ENCODE measurements at regions not wholly inside any gene's neighbourhood (a gene's known extent, or its start where the extent isn't known, plus 50 kb on each side); places are given as distances from the start of the nearest gene placed in this dataset.

DNA sequence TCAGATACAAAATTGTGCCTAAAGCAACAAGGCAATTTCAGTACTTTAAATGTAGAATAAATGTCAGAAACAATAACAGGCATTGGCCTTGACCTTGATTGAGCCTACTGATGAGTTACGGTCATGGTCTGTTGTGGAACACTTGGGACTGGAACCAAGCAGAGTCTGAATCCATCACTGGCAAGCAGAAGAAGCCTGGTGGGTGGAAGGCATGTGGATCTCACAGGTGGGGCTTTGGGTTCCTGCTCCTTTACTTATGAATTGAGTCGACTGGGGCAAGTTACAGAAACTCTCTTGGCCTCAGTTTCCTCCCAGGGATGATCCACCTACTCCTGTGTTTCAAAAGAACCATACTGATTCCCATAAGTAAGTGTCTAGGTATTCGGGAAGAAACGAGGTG lies 102.3 kb downstream of the KCNF1 start:
- Histone ChIP-seq H2AFZ (ENCODE audit: insufficient read depth, low read depth, low read length, poor library complexity, severe bottlenecking) (no peak overlapping the region), H4K20me1 (ENCODE audit: insufficient read depth, low read length) (no peaks in the 10 kb centered on the region), H3K4me1 (ENCODE audit: control insufficient read depth in 1 of 2, insufficient read depth in 2 of 2, low read length in 2 of 2) (no peaks in the 10 kb centered on the region), H3K4me3 (replicated peaks in 1 of 3; ENCODE audit: low read depth in 2 of 3, low read length in 3 of 3) (no peak overlapping the region), H3K9me3 (replicated peaks in 1 of 2; ENCODE audit: control insufficient read depth in 1 of 2, insufficient read depth in 1 of 2, low read length in 2 of 2) (peaks cover 39 to 58% of the 10 kb centered on the region in 2 donors), H3K4me2 (replicated peaks; ENCODE audit: extremely low read depth, low read length, poor library complexity, severe bottlenecking) (no peak overlapping the region), H3K36me3 (replicated peaks in 1 of 2; ENCODE audit: control insufficient read depth in 1 of 2, insufficient read depth in 2 of 2, low read length in 2 of 2) (no peaks in the 10 kb centered on the region), H3K79me2 (ENCODE audit: insufficient read depth, low read length) (no peaks in the 10 kb centered on the region), H3K27me3 (ENCODE audit: control insufficient read depth in 2 of 2, insufficient read depth in 2 of 2, low read length in 2 of 2) (no peaks in the 10 kb centered on the region), H3K27ac (ENCODE audit: low read depth in 1 of 2, low read length in 2 of 2) (no peak overlapping the region), H3K9ac (ENCODE audit: insufficient read depth, low read length, poor library complexity, severe bottlenecking) (no peak overlapping the region)
- intact Hi-C loops (cut with micrococcal nuclease) = no loop called here
- H3K36me3 Mint-ChIP-seq = no peaks in the 10 kb centered on the region
- H3K27ac Mint-ChIP-seq = no peak overlapping the region
- no CpG with 5 or more reads among the region's 4 CpGs for WGBS (ENCODE audit: insufficient coverage)
- no peak for DNase-seq
- H3K27me3 Mint-ChIP-seq (ENCODE audit: low read depth in 3 of 3) = peaks cover 2 to 10% (median 2%) of the 10 kb centered on the region in 3 donors
- H3K4me1 Mint-ChIP-seq = peaks cover 5% of the 10 kb centered on the region
- TF ChIP-seq, protein P1, sequence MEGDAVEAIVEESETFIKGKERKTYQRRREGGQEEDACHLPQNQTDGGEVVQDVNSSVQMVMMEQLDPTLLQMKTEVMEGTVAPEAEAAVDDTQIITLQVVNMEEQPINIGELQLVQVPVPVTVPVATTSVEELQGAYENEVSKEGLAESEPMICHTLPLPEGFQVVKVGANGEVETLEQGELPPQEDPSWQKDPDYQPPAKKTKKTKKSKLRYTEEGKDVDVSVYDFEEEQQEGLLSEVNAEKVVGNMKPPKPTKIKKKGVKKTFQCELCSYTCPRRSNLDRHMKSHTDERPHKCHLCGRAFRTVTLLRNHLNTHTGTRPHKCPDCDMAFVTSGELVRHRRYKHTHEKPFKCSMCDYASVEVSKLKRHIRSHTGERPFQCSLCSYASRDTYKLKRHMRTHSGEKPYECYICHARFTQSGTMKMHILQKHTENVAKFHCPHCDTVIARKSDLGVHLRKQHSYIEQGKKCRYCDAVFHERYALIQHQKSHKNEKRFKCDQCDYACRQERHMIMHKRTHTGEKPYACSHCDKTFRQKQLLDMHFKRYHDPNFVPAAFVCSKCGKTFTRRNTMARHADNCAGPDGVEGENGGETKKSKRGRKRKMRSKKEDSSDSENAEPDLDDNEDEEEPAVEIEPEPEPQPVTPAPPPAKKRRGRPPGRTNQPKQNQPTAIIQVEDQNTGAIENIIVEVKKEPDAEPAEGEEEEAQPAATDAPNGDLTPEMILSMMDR (IDR thresholded peaks at IDR 0.05) = no peak
- H3K9me3 Mint-ChIP-seq = peaks cover 15 to 56% (median 45%) of the 10 kb centered on the region in 7 donors
- H3K4me3 Mint-ChIP-seq = no peak overlapping the region

DNA sequence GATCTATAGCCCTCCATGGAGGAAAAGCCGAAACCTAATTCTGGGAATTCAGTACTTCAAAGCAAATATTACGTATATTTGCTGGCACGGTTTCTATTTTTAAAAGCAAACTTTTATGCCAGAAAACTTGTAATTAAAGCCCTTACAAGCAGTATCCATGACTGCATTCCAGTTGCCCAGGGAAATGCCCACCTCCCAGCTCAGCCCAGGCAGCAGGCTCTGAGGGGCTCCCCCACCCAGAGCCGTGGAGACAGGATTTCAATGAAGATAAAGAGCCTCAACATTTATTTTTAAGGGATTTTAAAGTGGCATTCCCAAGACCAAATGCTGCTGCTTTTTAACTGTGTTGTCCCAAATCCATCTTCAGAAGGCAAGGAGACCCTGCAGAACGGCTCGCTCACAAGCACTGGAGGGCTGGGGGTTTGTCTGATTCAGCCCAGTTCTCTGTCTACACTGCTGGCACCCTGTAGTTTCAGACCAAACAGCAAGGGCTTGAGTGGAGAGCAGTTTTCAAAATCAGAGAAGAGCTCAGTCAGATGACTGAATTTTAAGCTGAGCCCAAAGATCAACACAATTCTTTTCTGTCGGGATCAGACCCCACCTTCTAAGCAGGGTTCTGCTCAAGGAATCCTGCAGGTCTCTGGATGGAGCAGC lies 105.1 kb downstream of the KCNF1 start:
- Mint-ChIP-seq H3K9me3 (peaks cover 15 to 44% (median 31%) of the 10 kb centered on the region in 7 donors), H3K27ac (no peak overlapping the region), H3K4me3 (no peak overlapping the region), H3K27me3 (ENCODE audit: low read depth in 3 of 3) (peaks cover 4 to 14% (median 10%) of the 10 kb centered on the region in 3 donors), H3K36me3 (no peaks in the 10 kb centered on the region), H3K4me1 (peaks cover 5% of the 10 kb centered on the region)
- TF ChIP-seq, protein P1 (IDR thresholded peaks at IDR 0.05) = no peak
- intact Hi-C loops (cut with micrococcal nuclease) = no loop called here
- Histone ChIP-seq H2AFZ (ENCODE audit: insufficient read depth, low read depth, low read length, poor library complexity, severe bottlenecking) (no peak overlapping the region), H3K27me3 (ENCODE audit: control insufficient read depth in 2 of 2, insufficient read depth in 2 of 2, low read length in 2 of 2) (no peaks in the 10 kb centered on the region), H3K4me1 (ENCODE audit: control insufficient read depth in 1 of 2, insufficient read depth in 2 of 2, low read length in 2 of 2) (no peaks in the 10 kb centered on the region), H3K4me2 (replicated peaks; ENCODE audit: extremely low read depth, low read length, poor library complexity, severe bottlenecking) (no peak overlapping the region), H3K9ac (ENCODE audit: insufficient read depth, low read length, poor library complexity, severe bottlenecking) (no peak overlapping the region), H3K9me3 (replicated peaks in 1 of 2; ENCODE audit: control insufficient read depth in 1 of 2, insufficient read depth in 1 of 2, low read length in 2 of 2) (peaks cover 30 to 50% of the 10 kb centered on the region in 2 donors), H3K79me2 (ENCODE audit: insufficient read depth, low read length) (no peaks in the 10 kb centered on the region), H3K4me3 (replicated peaks in 1 of 3; ENCODE audit: low read depth in 2 of 3, low read length in 3 of 3) (no peak overlapping the region), H3K36me3 (replicated peaks in 1 of 2; ENCODE audit: control insufficient read depth in 1 of 2, insufficient read depth in 2 of 2, low read length in 2 of 2) (no peaks in the 10 kb centered on the region), H3K27ac (ENCODE audit: low read depth in 1 of 2, low read length in 2 of 2) (no peak overlapping the region), H4K20me1 (ENCODE audit: insufficient read depth, low read length) (no peaks in the 10 kb centered on the region)
- no peak for DNase-seq
- WGBS (ENCODE audit: insufficient coverage) = 97% methylated on average over 5 of the region's 7 CpGs

All from CD14-positive monocyte (primary cell).